Body of pancreas (tissue), 4 donors: ENCODE measurements at regions not wholly inside any gene's neighbourhood (a gene's known extent, or its start where the extent isn't known, plus 50 kb on each side); places are given as distances from the start of the nearest gene placed in this dataset.

Experiments
- ATAC-seq: fragments of 150-250 bp; one replicate; pipeline ENCODE4 v1.9.1; 2016
- DNase-seq, 4 donors: peaks; one replicate each; pipeline ENCODE4 v3.0.0-alpha.2; 2019
- H3K27ac ChIP-seq, 4 donors: fragments of 200-600 bp; sonication (generic); 1 replicate in 3 of 4; 2 replicates in 1 of 4; pipeline versions ENCODE4 v1.5.1 to v1.6.1; 2016 to 2019; ENCODE audit warnings: mild to moderate bottlenecking in 1 of 4, mixed read lengths in 1 of 4, moderate library complexity in 1 of 4
- H3K27me3 ChIP-seq, 2 donors: fragments of 200-600 bp; sonication (generic); one replicate each; pipeline ENCODE4 v1.6.0; 2016; ENCODE audit warnings: mild to moderate bottlenecking in 1 of 2
- H3K36me3 ChIP-seq, 2 donors: fragments of 200-600 bp; sonication (generic); replicated peaks in 1 of 2; 2 replicates each; pipeline ENCODE4 v1.5.1; 2016; ENCODE audit warnings: low read depth in 2 of 2; ENCODE audit not compliant: insufficient read depth in 1 of 2
- H3K4me1 ChIP-seq: fragments of 200-600 bp; sonication (generic); one replicate; pipeline ENCODE4 v1.6.0; 2016
- H3K4me3 ChIP-seq, 2 donors: fragments of 200-600 bp; sonication (generic); 1 replicate in 1 of 2; 2 replicates in 1 of 2; pipeline ENCODE4 v1.5.1; 2016 to 2019
- H3K9me3 ChIP-seq, 3 donors: fragments of 200-600 bp; sonication (generic); 1 replicate in 2 of 3; 2 replicates in 1 of 3; pipeline ENCODE4 v1.5.1; 2016
- CTCF ChIP-seq, 7 experiments: fragments of 450-650 bp in 4 of 7; fragments of 200-600 bp in 3 of 7; sonication (generic) in 3 of 7; IDR thresholded peaks; one replicate each; pipeline ENCODE4 v1.5.1; 2016 to 2019; ENCODE audit warnings: antibody characterized with exemption in 7 of 7
- POLR2A ChIP-seq, 3 donors: fragments of 450-650 bp; IDR thresholded peaks; one replicate each; pipeline ENCODE4 v1.6.1; 2016; ENCODE audit warnings: antibody characterized with exemption in 3 of 3, mild to moderate bottlenecking in 2 of 3
- WGBS, 2 donors: methylation state at CpG; one replicate each; pipeline ENCODE4 v1.1.5; 2017; 5-methylcytosine and 5-hydroxymethylcytosine counted together
- intact Hi-C: fragments of 100-400 bp; cut with DNase I; formaldehyde crosslinking; loops from one replicate; pipeline ENCODE4 v1.15.1; 2023

GRCh38 chr5:84535281-84535680 is 150.6 kb upstream of the EDIL3 start:
- no peak for ATAC-seq
- H3K27ac ChIP-seq = no peak overlapping the region
- no peaks in the 10 kb centered on the region for H3K36me3 ChIP-seq
- H3K27me3 ChIP-seq = no peaks in the 10 kb centered on the region
- H3K4me3 ChIP-seq = no peak overlapping the region
- no peaks in the 10 kb centered on the region for H3K9me3 ChIP-seq
- no peaks in the 10 kb centered on the region for H3K4me1 ChIP-seq
- WGBS, 2 donors = 63 to 77% methylated on average over 3 of the region's 3 CpGs
- TF ChIP-seq CTCF (IDR thresholded peaks at IDR 0.05) (no peak), POLR2A (IDR thresholded peaks at IDR 0.05) (no peak)
- intact Hi-C loops = no loop called here
- DNase-seq = no peak

- ATAC-seq = no peak
Measured at GRCh38 chr5:84524491-84524890, 139.8 kb upstream of the EDIL3 start.

GRCh38 chr5:84518862-84519261 is 134.2 kb upstream of the EDIL3 start:
- ATAC-seq (no peak), DNase-seq (no peak)
- intact Hi-C loops = no loop called here
- 49 to 57% methylated on average over 2 to 3 of the region's 3 CpGs for WGBS, 2 donors
- Histone ChIP-seq H3K27me3 (no peaks in the 10 kb centered on the region), H3K4me1 (no peaks in the 10 kb centered on the region), H3K27ac (no peak overlapping the region), H3K4me3 (no peak overlapping the region), H3K36me3 (no peaks in the 10 kb centered on the region), H3K9me3 (no peaks in the 10 kb centered on the region)
- TF ChIP-seq POLR2A (IDR thresholded peaks at IDR 0.05) = no peak
- TF ChIP-seq CTCF (IDR thresholded peaks at IDR 0.05) = no peak

More at GRCh38 chr5:84524491-84524890, 139.8 kb upstream of the EDIL3 start:
- no peak overlapping the region for H3K27ac ChIP-seq
- H3K9me3 ChIP-seq = no peaks in the 10 kb centered on the region
- no peaks in the 10 kb centered on the region for H3K27me3 ChIP-seq
- no peaks in the 10 kb centered on the region for H3K36me3 ChIP-seq
- H3K4me1 ChIP-seq = no peaks in the 10 kb centered on the region
- no peak overlapping the region for H3K4me3 ChIP-seq
- DNase-seq = no peak
- intact Hi-C loops = no loop called here
- no peak for TF ChIP-seq CTCF (IDR thresholded peaks at IDR 0.05)
- no peak for TF ChIP-seq POLR2A (IDR thresholded peaks at IDR 0.05)

GRCh38 chr5:84518370-84518769 is 133.7 kb upstream of the EDIL3 start:
- Histone ChIP-seq H3K36me3 (no peaks in the 10 kb centered on the region), H3K9me3 (no peaks in the 10 kb centered on the region), H3K4me3 (no peak overlapping the region), H3K4me1 (no peaks in the 10 kb centered on the region), H3K27me3 (no peaks in the 10 kb centered on the region), H3K27ac (no peak overlapping the region)
- intact Hi-C loops = no loop called here
- 78 to 100% methylated on average over 3 to 4 of the region's 4 CpGs for WGBS, 2 donors
- no peak for DNase-seq
- ATAC-seq = no peak
- TF ChIP-seq POLR2A (IDR thresholded peaks at IDR 0.05) (no peak), CTCF (IDR thresholded peaks at IDR 0.05) (no peak)

GRCh38 chr5:84506625-84507024 is 121.9 kb upstream of the EDIL3 start:
- DNase-seq (no peak), ATAC-seq (no peak)
- no peak for TF ChIP-seq POLR2A (IDR thresholded peaks at IDR 0.05)
- no peak for TF ChIP-seq CTCF (IDR thresholded peaks at IDR 0.05)
- H3K36me3 ChIP-seq = no peaks in the 10 kb centered on the region
- H3K9me3 ChIP-seq = no peaks in the 10 kb centered on the region
- intact Hi-C loops = no loop called here
- no peaks in the 10 kb centered on the region for H3K4me1 ChIP-seq
- no peak overlapping the region for H3K27ac ChIP-seq
- H3K27me3 ChIP-seq = no peaks in the 10 kb centered on the region
- no peak overlapping the region for H3K4me3 ChIP-seq
